Ureter (tissue), 1 donor: ENCODE measurements at regions not wholly inside any gene's neighbourhood (a gene's known extent, or its start where the extent isn't known, plus 50 kb on each side); places are given as distances from the start of the nearest gene placed in this dataset.
"Not testable (repeated sequence)": the region's sequence is repeated elsewhere in the genome, so short reads cannot be mapped to it uniquely, and the experiment has no call there.

ENCODE experiments used
- DNase-seq: peaks from one replicate; pipeline ENCODE4 v3.0.0-alpha.2; 2020; ENCODE audit warnings: low spot score
- donor health status: DM: yes; HTN: yes; CAD: no.

DNA sequence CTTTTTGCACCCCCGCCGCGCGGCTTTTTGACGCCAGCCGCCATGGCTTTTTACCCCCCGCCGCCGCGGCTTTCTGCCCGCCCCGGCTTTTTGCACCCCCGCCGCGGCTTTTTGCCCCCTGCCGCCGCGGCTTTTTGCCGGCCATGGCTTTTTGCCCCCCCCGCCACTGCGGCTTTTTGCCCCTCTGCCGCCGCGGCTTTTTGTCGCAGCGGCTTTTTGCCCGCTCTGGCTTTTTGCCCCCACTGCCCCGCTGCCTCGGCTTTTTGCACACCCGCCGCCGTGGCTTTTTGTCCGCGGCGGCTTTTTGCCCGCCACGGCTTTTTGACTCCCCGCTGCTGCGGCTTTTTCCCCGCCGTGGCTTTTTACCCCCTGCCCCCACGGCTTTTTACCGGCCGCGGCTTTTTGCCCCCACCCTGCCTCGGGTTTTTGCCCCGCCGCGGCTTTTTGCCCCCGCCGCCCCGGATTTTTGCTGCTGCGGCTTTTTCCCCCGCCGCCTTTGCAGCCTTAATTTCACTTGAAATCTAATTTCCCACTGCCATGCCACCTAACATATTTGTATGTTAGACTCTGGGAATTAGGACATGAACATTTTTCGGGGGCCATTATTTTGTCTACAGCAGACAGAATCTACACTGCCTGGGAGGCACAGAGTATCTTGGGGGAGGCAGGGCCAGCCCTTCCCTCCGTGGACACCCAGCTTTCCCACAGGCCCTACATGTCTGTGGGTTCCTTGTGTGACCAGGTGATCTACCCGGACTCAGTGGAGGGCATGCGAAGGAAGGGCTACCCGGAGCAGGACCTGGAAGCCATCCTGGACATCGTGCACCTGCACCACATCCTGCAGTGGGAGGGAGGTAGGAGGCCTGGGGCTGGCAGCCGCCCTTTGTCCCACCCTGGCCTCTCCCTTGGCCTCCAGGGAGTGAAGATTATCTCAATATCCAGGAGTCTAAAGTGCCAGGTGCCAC lies 3031.0 kb upstream of the TEKT4 start:
- DNase-seq, result no peak

DNA sequence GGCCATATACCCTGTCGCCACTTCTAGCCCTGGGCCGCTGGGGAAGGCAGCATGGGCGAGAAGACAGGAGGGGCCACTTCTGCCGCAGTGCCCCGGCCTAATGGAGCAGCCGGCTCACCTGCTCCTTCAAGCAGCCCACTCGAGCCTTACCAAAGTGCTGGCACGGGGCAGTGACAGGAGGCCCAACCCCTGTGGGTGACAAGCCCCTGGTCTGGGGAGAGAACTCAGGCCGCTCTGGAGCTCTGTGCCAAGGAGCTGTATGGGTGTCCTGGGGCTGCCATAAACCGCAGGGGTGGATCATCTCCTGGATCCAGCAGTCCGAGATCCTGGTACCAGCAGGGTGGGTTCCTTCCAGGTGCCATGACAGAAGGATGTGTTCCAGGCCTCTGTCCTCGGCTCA lies 3029.0 kb upstream of the TEKT4 start:
- not testable (repeated sequence) for DNase-seq

DNA sequence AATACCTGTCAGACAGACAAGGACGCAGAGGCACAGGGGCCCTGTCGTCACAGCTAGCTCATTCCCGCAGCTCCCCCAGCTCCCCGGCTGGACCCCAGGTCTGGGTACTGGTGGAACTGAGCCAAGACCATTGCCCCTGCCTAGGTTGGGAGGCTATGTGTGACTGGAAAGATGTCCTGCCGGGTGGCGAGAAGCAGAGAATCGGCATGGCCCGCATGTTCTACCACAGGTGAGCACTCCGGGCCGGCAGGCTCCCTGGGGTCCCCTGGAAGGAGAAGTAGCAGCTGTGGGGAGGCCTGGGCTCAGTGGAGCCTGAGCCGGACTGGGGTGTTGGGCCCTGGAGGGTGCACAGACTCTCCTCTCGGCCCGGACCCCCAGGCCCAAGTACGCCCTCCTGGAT lies 3028.3 kb upstream of the TEKT4 start:
- DNase-seq, result not testable (repeated sequence)

DNA sequence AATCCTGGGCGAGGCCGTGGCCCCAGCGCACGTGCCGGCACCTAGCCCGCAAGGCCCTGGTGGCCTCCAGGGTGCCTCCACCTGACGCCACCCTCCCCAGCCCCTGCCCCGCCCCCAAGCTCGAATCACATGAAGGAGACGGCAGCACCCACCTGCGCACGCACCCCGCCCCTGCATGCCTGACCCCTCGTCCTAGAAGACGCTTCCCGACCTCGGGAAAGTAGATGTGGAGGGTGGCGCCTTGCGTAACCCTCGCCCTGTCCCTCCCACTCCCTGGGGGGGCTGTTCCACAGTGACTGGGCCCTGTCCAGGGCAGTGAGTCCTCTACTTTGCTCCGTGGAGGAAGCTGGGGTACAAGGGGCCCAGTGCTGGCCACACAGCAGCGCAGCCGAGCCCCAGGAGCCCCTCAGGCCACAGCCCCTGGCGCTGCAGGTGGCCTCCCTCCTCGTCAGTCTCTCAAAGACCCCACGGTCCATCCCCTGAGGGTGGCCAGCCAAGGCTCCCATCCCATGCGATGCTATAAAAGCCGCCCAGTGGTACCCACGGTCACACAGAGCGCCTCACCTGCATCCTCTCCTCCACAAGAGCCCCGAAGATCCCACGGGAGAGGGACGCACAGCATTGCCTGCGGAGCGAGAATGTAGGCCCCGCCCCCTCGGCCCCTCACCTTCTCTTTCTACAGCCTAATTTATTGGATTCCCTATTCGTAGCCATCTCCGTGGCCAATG lies 3027.3 kb upstream of the TEKT4 start:
- not testable (repeated sequence) for DNase-seq

DNA sequence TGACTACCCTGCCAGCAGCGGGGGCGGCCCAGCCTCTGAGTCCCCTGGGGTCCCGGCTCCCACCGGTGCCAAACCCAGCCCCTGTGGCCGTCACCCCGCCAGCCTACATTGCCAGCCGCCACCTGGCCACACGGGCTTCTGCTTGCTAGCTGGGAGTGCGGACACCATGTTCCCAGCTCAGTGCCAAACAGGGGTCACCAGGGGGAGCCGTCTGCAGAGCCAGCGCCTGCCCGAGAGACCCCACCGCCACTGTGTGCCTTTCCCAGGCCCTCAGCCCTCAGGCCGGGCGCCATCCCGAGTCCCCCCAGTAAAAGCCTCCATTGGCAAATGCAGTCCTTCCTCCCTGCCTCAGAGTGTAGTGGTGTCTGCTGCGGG lies 3026.8 kb upstream of the TEKT4 start:
- DNase-seq, result not testable (repeated sequence)

DNA sequence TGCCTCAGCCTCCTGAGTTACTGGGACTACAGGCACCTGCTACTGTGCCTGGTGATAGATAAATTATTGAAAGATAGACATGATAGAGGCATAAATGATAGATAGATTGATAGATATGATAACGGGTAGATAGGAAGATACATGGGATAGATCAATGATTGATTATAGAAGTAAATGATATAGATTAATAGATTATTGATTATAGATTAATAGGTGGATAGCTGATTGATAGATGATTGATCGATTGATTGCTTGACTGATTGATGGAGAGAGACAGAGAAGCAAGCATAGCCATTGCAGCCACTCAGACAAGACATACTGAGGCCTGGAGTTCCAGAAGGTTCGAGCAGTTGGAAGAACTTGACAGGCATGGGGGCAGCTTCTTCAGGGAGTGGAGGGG lies 3024.8 kb upstream of the TEKT4 start:
- DNase-seq, result not testable (repeated sequence)

DNA sequence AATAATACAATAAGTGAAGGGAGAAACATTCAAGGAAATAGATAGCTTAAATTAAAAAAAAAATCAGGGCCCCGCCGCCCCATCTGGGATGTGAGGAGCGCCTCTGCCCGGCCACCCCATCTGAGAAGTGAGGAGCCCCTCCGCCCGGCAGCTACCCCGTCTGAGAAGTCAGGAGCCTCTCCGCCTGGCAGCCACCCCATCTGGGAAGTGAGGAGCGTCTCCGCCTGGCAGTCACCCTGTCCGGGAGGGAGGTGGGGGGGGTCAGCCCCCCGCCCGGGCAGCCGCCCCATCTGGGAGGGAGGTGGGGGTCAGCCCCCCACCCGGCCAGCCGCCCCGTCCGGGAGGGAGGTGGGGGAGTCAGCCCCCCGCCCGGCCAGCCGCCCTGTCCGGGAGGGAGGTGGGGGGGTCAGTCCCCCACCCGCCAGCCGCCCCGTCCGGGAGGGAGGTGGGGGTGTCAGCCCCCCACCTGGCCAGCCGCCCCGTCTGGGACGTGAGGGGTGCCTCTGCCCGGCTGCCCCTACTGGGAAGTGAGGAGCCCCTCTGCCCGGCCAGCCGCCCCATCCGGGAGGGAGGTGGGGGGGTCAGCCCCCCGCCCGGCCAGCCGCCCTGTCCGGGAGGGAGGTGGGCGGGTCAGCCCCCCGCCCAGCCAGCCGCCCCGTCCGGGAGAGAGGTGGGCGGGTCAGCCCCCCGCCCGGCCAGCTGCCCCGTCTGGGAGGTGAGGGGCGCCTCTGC lies 3019.4 kb upstream of the TEKT4 start:
- not testable (repeated sequence) for DNase-seq

DNA sequence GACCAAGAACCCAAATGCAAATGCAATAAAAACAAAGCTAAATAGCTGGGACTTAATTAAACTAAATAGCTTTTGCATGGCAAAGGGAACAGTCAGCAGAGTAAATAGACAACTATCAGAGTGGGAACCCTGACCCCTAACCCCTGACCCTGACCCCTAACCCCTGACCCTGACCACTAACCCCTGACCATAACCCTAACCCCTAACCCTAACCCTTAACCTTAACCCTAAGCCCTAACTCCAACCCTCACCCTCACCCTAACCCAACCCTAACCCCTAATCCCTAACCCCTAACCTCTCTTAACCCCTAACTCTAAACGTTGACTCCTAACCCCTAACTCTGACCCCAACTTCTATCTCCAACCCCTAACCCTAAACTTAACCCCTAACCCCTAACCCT lies 3014.3 kb upstream of the TEKT4 start:
- not testable (repeated sequence) for DNase-seq

DNA sequence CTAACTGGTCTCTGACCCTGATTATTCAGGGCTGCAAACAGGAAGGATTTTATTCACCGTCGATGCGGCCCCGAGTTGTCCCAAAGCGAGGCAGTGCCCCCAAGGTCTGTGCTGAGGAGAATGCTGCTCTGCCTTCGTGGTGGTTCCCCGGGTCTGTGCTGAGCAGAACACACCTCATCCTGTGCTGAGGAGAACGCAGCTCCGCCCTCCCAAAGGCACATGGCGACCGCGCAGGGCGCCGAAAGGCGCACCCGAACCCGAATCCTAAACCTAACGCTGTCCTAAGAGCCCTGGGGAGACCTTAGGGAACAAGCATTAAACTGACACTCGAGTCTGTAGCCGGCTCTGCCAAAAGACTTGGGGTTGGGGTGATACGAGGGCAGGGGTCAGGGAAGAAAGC lies 3013.5 kb upstream of the TEKT4 start:
- DNase-seq, result not testable (repeated sequence)

DNA sequence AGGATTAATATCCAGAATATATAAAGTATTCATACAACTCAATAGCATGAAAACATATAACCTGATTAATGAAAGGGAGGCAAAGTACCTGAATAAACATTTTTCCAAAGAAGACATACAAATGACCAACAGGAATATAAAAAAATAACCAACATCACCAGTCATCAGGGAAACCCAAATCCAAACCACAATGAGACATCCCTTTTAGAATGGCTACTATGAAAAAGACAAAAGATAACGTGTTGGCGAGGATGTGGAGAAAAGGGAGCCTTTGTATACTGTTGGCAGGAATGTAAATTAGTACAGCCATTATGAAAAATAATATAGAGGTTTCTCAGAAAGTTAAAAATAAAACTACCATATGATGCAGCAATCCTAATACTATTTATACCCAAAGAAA lies 2999.5 kb upstream of the TEKT4 start:
- DNase-seq, result not testable (repeated sequence)

DNA sequence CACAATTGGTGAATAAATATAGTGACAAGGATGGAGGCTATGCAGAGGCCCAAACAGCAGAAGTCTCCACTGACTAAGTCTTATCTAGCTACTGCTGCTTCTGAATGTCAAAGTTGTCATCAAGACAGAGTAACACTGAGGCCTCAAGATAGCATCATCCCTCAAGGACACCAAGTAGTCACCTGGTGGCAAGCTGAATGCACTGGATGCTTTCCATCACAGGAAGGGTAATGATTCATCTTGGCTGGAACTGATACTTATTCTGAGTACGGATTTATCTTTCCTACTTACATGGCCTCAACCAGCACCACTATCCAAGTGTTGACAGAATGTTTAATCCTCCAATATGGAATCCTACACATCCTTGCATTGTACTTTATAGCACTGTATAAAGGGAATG lies 2997.8 kb upstream of the TEKT4 start:
- not testable (repeated sequence) for DNase-seq

DNA sequence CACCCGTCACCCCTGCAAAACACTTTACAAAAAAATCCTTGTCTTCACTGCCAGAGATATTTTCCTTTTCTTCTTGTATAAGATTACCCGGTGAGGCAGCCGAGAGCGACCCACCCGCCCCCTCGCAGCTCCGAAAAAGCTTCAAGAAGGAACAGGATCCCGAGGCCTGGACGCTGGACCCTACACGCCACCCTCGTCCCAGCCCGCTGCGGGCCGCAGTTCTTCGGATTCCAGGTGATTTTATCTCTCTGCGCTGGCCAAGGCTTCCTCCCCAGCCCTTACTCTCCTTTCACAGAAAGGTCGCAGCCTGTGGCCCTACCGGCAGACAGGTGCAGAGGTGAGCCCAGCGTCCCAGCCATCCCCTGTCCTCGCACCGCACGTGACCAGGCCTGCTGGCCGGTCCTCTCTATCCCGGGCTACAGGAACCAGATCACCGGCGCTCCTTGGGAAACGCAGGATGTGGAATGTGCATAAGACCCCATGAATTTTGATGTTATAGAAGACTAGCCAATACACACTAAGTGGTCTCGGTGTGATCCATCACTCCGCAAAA lies 2993.5 kb upstream of the TEKT4 start:
- DNase-seq, result not testable (repeated sequence)

DNA sequence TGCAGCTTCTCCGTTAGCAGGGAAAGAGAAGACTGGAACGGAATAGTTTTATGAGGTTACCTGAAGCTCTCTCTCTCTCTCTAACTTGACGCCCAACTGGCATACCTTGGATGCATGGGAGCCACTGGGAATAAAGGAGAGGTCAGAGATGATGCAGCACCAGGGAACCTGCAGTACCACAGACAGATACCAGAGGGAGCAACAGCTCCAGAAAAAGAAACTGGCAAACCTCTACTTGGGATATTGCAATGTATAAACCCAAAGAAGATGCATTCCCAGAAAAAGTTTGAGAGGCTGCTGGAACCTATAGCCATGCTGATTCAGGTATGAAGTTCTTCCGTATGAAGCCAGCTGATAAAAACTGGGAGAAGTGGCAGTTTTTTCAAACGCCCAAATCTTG lies 2976.1 kb upstream of the TEKT4 start:
- DNase-seq, result not testable (repeated sequence)

DNA sequence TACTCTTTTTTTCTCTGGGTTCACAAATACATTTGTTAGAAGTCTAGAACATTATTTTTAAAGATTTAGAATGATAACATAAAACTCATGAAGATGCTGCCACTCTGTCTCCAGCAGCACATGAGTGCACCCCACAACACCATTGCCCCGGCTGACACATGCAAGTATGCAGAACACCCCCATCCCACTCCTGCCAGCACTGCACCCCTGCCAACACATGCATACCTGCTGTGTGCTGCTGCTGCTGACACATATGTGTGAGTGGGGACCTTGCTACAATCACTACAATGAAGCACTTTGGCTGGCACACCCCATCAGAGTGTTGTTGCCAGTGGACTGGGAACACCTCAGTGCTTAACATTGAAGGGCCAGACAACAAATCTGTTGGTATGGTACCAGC lies 2953.6 kb upstream of the TEKT4 start:
- DNase-seq, result not testable (repeated sequence)
